A673 (cell line): ENCODE measurements at regions not wholly inside any gene's neighbourhood (a gene's known extent, or its start where the extent isn't known, plus 50 kb on each side); places are given as distances from the start of the nearest gene placed in this dataset.

Experiments used
- BruUV-seq: library from RNA; stranded (reverse); fragments of 400-500 nt; replicated peaks from 2 replicates; lab custom pipeline; 2021; lab: Mats Ljungman, UMichigan
- CTCF ChIA-PET: fragments of 300-600 bp; sonication (Branson Sonifier 250); formaldehyde crosslinking; loops from one replicate; lab custom pipeline; 2022; ENCODE audit warnings: antibody characterized with exemption; lab: Charles Lee
- POLR2A ChIA-PET: fragments of 300-600 bp; sonication (Branson Sonifier 250); formaldehyde crosslinking; loops from one replicate; lab custom pipeline; 2022; ENCODE audit warnings: antibody characterized with exemption; ENCODE audit not compliant: low non-redundant PET; lab: Charles Lee
- DNase-seq: peaks from one replicate; pipeline ENCODE4 v3.0.0-alpha.2; 2015; ENCODE audit warnings: low spot score
- H3K27ac ChIP-seq: fragments of 200-600 bp; sonication (generic); 2 replicates; pipeline ENCODE4 v1.5.1; 2016; ENCODE audit warnings: mixed run types, low read depth, mild to moderate bottlenecking, mixed read lengths, antibody characterized with exemption, low read length; ENCODE audit not compliant: poor library complexity, severe bottlenecking
- H3K27me3 ChIP-seq: fragments of 200-600 bp; sonication (generic); replicated peaks from 2 replicates; pipeline ENCODE4 v1.6.1; 2017; ENCODE audit warnings: mixed run types, low read depth, mild to moderate bottlenecking, mixed read lengths, antibody characterized with exemption, low read length; ENCODE audit not compliant: insufficient read depth, poor library complexity
- H3K36me3 ChIP-seq: fragments of 200-600 bp; sonication (generic); 2 replicates; pipeline ENCODE4 v1.6.1; 2016; ENCODE audit warnings: mixed run types, mild to moderate bottlenecking, mixed read lengths, antibody characterized with exemption, low read length; ENCODE audit not compliant: insufficient read depth, poor library complexity, severe bottlenecking
- H3K4me1 ChIP-seq: fragments of 200-600 bp; sonication (generic); 2 replicates; pipeline ENCODE4 v1.6.1; 2017; ENCODE audit warnings: mixed run types, mild to moderate bottlenecking, mixed read lengths, antibody characterized with exemption, low read length; ENCODE audit not compliant: insufficient read depth, poor library complexity, severe bottlenecking
- H3K4me3 ChIP-seq: fragments of 200-600 bp; sonication (generic); 2 replicates; pipeline ENCODE4 v1.5.1; 2016; ENCODE audit warnings: low read depth, mixed run types, mild to moderate bottlenecking, mixed read lengths, low read length; ENCODE audit not compliant: poor library complexity, severe bottlenecking
- H3K9me3 ChIP-seq: fragments of 200-600 bp; sonication (generic); 2 replicates; pipeline ENCODE4 v1.6.1; 2016; ENCODE audit warnings: mixed run types, low read depth, mild to moderate bottlenecking, mixed read lengths, antibody characterized with exemption, low read length; ENCODE audit not compliant: poor library complexity, severe bottlenecking
- CTCF ChIP-seq: fragments of 300-800, 200-600 bp; sonication (generic); conservative IDR thresholded peaks from 2 replicates; pipeline ENCODE4 v1.5.1; 2017; ENCODE audit warnings: low read depth, mild to moderate bottlenecking, antibody characterized with exemption, low read length, moderate library complexity, mixed read lengths
- EZH2 ChIP-seq: fragments of 200-600 bp; sonication (generic); IDR thresholded peaks from 2 replicates; pipeline ENCODE4 v1.6.1; 2017; ENCODE audit warnings: borderline replicate concordance, low read depth, mild to moderate bottlenecking, mixed read lengths, antibody characterized with exemption, low read length; ENCODE audit not compliant: poor library complexity, severe bottlenecking
- intact Hi-C: fragments of 100-400 bp; cut with micrococcal nuclease; formaldehyde crosslinking; loops from one replicate; pipeline ENCODE4 v1.10.0; 2022; ENCODE audit not compliant: unreplicated experiment

GRCh38 chr2:5026571-5027234 is 665.5 kb upstream of the SOX11 start:
- Histone ChIP-seq H3K4me3 (no peak overlapping the region), H3K27me3 (no peaks in the 10 kb centered on the region), H3K36me3 (no peaks in the 10 kb centered on the region), H3K4me1 (no peaks in the 10 kb centered on the region), H3K27ac (no peak overlapping the region), H3K9me3 (no peaks in the 10 kb centered on the region)
- TF ChIP-seq CTCF = no peak
- no peak for TF ChIP-seq EZH2
- no peak for DNase-seq
- POLR2A ChIA-PET = no interaction called here
- no TSS peak for BruUV-seq
- intact Hi-C loops = no loop called here
- CTCF ChIA-PET = no interaction called here

GRCh38 chr2:5035057-5035488 is 657.1 kb upstream of the SOX11 start:
- TF ChIP-seq EZH2 (no peak), CTCF (no peak)
- H3K4me1 ChIP-seq = no peaks in the 10 kb centered on the region
- H3K27ac ChIP-seq = no peak overlapping the region
- intact Hi-C loops = no loop called here
- H3K27me3 ChIP-seq = no peaks in the 10 kb centered on the region
- H3K36me3 ChIP-seq = no peaks in the 10 kb centered on the region
- no TSS peak for BruUV-seq
- no peak for DNase-seq
- CTCF ChIA-PET = no interaction called here
- POLR2A ChIA-PET = no interaction called here
- H3K9me3 ChIP-seq = no peaks in the 10 kb centered on the region
- H3K4me3 ChIP-seq = no peak overlapping the region

DNA sequence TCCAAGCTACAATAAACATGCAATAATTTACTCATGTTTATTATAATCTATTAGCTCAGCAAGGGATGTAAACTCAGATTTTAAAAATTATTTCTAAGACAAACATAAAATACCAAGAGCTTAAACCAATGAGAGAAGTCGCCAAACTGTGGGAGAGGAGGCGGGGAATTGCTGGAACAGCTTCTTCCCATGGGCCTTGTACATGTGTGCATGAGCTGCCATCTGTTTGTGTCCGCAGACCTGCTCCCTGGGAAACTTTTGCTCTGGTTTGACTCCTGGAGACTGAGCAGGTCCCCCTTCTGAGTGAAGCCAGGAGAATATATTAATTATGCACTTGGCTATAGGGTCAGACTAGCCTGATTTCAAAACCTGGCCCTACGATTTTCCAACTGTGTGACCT is 655.9 kb upstream of the SOX11 start:
- BruUV-seq = no TSS peak
- H3K4me3 ChIP-seq = no peak overlapping the region
- H3K9me3 ChIP-seq = no peaks in the 10 kb centered on the region
- no peaks in the 10 kb centered on the region for H3K27me3 ChIP-seq
- no peak overlapping the region for H3K27ac ChIP-seq
- no peak for DNase-seq
- TF ChIP-seq CTCF (no peak), EZH2 (no peak)
- H3K4me1 ChIP-seq = no peaks in the 10 kb centered on the region
- intact Hi-C loops = no loop called here
- ChIA-PET CTCF (no interaction called here), POLR2A (no interaction called here)
- H3K36me3 ChIP-seq = no peaks in the 10 kb centered on the region
